ENCODE measurements at regions not wholly inside any gene's neighbourhood (a gene's known extent, or its start where the extent isn't known, plus 50 kb on each side); places are given as distances from the start of the nearest gene placed in this dataset.

- TF ChIP-seq CTCF (conservative IDR thresholded peaks at IDR 0.05) (no peak), EZH2 (IDR thresholded peaks at IDR 0.05; ENCODE audit: low read depth) (no peak)
Measured at GRCh38 chr6:93985953-93986352, 566.6 kb upstream of the EPHA7 start.
